ENCODE measurements at regions not wholly inside any gene's neighbourhood (a gene's known extent, or its start where the extent isn't known, plus 50 kb on each side); places are given as distances from the start of the nearest gene placed in this dataset.

- Histone ChIP-seq H3K4me2 (ENCODE audit: low read depth, low read length) (no peak overlapping the region), H3K27me3 (ENCODE audit: control insufficient read depth in 1 of 2, insufficient read depth in 2 of 2, low read length in 2 of 2) (no peaks in the 10 kb centered on the region), H3K9me3 (ENCODE audit: low read length) (no peaks in the 10 kb centered on the region; the same call in 1 of the 2 replicates), H3K9ac (ENCODE audit: insufficient read depth, low read depth, low read length) (no peak overlapping the region), H4K20me1 (ENCODE audit: insufficient read depth, low read length) (no peaks in the 10 kb centered on the region), H3K4me1 (ENCODE audit: insufficient read depth, low read length) (no peaks in the 10 kb centered on the region), H3K4me3 (replicated peaks in 1 of 3; ENCODE audit: insufficient read depth in 1 of 3, low read depth in 2 of 3, low read length in 3 of 3) (no peak overlapping the region), H3K27ac (ENCODE audit: extremely low read length, insufficient read depth, low read length) (no peak overlapping the region), H3K36me3 (replicated peaks in 1 of 2; ENCODE audit: control insufficient read depth in 1 of 2, insufficient read depth in 2 of 2, low read length in 2 of 2) (no peaks in the 10 kb centered on the region), H3K79me2 (ENCODE audit: insufficient read depth, low read length) (no peaks in the 10 kb centered on the region), H2AFZ (ENCODE audit: low read length) (no peak overlapping the region)
- POLR2A ChIA-PET = no interaction called here
- DNase-seq (ENCODE audit: low spot score) = no peak
- intact Hi-C loops (cut with micrococcal nuclease; ENCODE audit: unreplicated experiment) = no loop called here
- CTCF ChIA-PET (ENCODE audit: low intra/inter-chr PET ratio, low total read pairs) = no interaction called here
- no peak for ATAC-seq
- no TSS peak for BruUV-seq (replicated peaks)
- no peak for FAIRE-seq
- in situ Hi-C loops (cut with HindIII; ENCODE audit: extremely low pct_ligation_motif_present, low pct_unique_long_range_greater_than_20kb) = no loop called here
- WGBS (ENCODE audit: low lambda C conversion rate) = 59% methylated on average over 4 of the region's 4 CpGs
- TF ChIP-seq HNRNPUL1 (IDR thresholded peaks at IDR 0.05; ENCODE audit: low read depth, low read length) = no peak
- no peak for TF ChIP-seq GMEB1 (CRISPR knock-in tag; IDR thresholded peaks at IDR 0.05; ENCODE audit: borderline replicate concordance)
- TF ChIP-seq IKZF5 (CRISPR knock-in tag; IDR thresholded peaks at IDR 0.05) = no peak
- no peak for TF ChIP-seq ZNF572 (CRISPR knock-in tag; IDR thresholded peaks at IDR 0.05)
- TF ChIP-seq GATAD2A (CRISPR knock-in tag; IDR thresholded peaks at IDR 0.05) = no peak
- TF ChIP-seq PLSCR1 (CRISPR knock-in tag; IDR thresholded peaks at IDR 0.05; ENCODE audit: borderline replicate concordance) = no peak
- no peak for TF ChIP-seq NR3C1 (CRISPR knock-in tag; IDR thresholded peaks at IDR 0.05)
- no peak for TF ChIP-seq PHF20 (CRISPR knock-in tag; IDR thresholded peaks at IDR 0.05)
- TF ChIP-seq, protein P1, sequence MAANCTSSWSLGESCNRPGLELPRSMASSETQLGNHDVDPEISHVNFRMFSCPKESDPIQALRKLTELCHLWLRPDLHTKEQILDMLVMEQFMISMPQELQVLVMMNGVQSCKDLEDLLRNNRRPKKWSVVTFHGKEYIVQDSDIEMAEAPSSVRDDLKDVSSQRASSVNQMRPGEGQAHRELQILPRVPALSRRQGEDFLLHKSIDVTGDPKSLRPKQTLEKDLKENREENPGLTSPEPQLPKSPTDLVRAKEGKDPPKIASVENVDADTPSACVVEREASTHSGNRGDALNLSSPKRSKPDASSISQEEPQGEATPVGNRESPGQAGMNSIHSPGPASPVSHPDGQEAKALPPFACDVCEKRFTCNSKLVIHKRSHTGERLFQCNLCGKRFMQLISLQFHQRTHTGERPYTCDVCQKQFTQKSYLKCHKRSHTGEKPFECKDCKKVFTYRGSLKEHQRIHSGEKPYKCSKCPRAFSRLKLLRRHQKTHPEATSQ (CRISPR knock-in tag; IDR thresholded peaks at IDR 0.05; ENCODE audit: borderline replicate concordance) = no peak
- TF ChIP-seq NAIF1 (CRISPR knock-in tag; IDR thresholded peaks at IDR 0.05; ENCODE audit: borderline replicate concordance) = no peak
- no peak for TF ChIP-seq ZNF451 (CRISPR knock-in tag; IDR thresholded peaks at IDR 0.05)
- TF ChIP-seq PRDM4 (CRISPR knock-in tag; IDR thresholded peaks at IDR 0.05; ENCODE audit: borderline replicate concordance) = no peak
- no peak for TF ChIP-seq JARID2 (CRISPR knock-in tag; IDR thresholded peaks at IDR 0.05; ENCODE audit: insufficient replicate concordance)
- no peak for TF ChIP-seq CAMTA2 (CRISPR knock-in tag; IDR thresholded peaks at IDR 0.05; ENCODE audit: borderline replicate concordance)
- TF ChIP-seq ZMAT3 (CRISPR knock-in tag; conservative IDR thresholded peaks at IDR 0.05) = no peak
- TF ChIP-seq MYPOP (CRISPR knock-in tag; IDR thresholded peaks at IDR 0.05) = no peak
- TF ChIP-seq MED8 (CRISPR knock-in tag; IDR thresholded peaks at IDR 0.05; ENCODE audit: insufficient replicate concordance) = no peak
These were observed 1660.7 kb upstream of the ADGRL3 start for GRCh38 chr4:59539401-59539800.
